ENCODE measurements at regions not wholly inside any gene's neighbourhood (a gene's known extent, or its start where the extent isn't known, plus 50 kb on each side); places are given as distances from the start of the nearest gene placed in this dataset.

- Histone ChIP-seq H3K4me1 (no peaks in the 10 kb centered on the region), H3K4me3 (ENCODE audit: low read depth, low read length) (no peak overlapping the region), H3K9me3 (no peaks in the 10 kb centered on the region), H3K36me3 (no peaks in the 10 kb centered on the region), H3K27me3 (no peaks in the 10 kb centered on the region)
- TF ChIP-seq CTCF (IDR thresholded peaks at IDR 0.05; ENCODE audit: low read depth, low read length) = no peak
- no peak for DNase-seq
These were observed 132.8 kb upstream of the BTG1 start for GRCh38 chr12:92278378-92278828.

GRCh38 chr12:92277795-92278194 lies 132.1 kb upstream of the BTG1 start:
- Histone ChIP-seq H3K4me3 (ENCODE audit: low read depth, low read length) (no peak overlapping the region), H3K27me3 (no peaks in the 10 kb centered on the region), H3K36me3 (no peaks in the 10 kb centered on the region), H3K4me1 (no peaks in the 10 kb centered on the region), H3K9me3 (no peaks in the 10 kb centered on the region)
- no peak for TF ChIP-seq CTCF (IDR thresholded peaks at IDR 0.05; ENCODE audit: low read depth, low read length)
- no peak for DNase-seq

- DNase-seq = no peak
- Histone ChIP-seq H3K36me3 (no peaks in the 10 kb centered on the region), H3K4me3 (ENCODE audit: low read depth, low read length) (no peak overlapping the region), H3K27me3 (no peaks in the 10 kb centered on the region), H3K4me1 (no peaks in the 10 kb centered on the region), H3K9me3 (no peaks in the 10 kb centered on the region)
- TF ChIP-seq CTCF (IDR thresholded peaks at IDR 0.05; ENCODE audit: low read depth, low read length) = no peak
These were observed 130.6 kb upstream of the BTG1 start for GRCh38 chr12:92276276-92276675.

- H3K4me1 ChIP-seq = no peaks in the 10 kb centered on the region; the same call in 1 of the 2 replicates
- TF ChIP-seq CTCF (IDR thresholded peaks at IDR 0.05; ENCODE audit: low read depth, low read length) = no peak
- H3K27me3 ChIP-seq = no peaks in the 10 kb centered on the region
- no peak for DNase-seq
- H3K4me3 ChIP-seq (ENCODE audit: low read depth, low read length) = no peak overlapping the region
- H3K9me3 ChIP-seq = no peaks in the 10 kb centered on the region
- no peaks in the 10 kb centered on the region for H3K36me3 ChIP-seq
These were observed 130.0 kb upstream of the BTG1 start for GRCh38 chr12:92275443-92276154.

- no peak for TF ChIP-seq CTCF (IDR thresholded peaks at IDR 0.05; ENCODE audit: low read depth, low read length)
These were observed 127.4 kb upstream of the BTG1 start for GRCh38 chr12:92273076-92273475.

More at GRCh38 chr12:92273076-92273475, 127.4 kb upstream of the BTG1 start:
- no peak for DNase-seq
- no peaks in the 10 kb centered on the region for H3K36me3 ChIP-seq
- no peaks in the 10 kb centered on the region; the same call in 1 of the 2 replicates for H3K4me1 ChIP-seq
- H3K9me3 ChIP-seq = no peaks in the 10 kb centered on the region
- no peaks in the 10 kb centered on the region for H3K27me3 ChIP-seq
- H3K4me3 ChIP-seq (ENCODE audit: low read depth, low read length) = no peak overlapping the region

Data from BE2C (cell line).